ENCODE measurements at regions not wholly inside any gene's neighbourhood (a gene's known extent, or its start where the extent isn't known, plus 50 kb on each side); places are given as distances from the start of the nearest gene placed in this dataset.
"Not testable (repeated sequence)": the region's sequence is repeated elsewhere in the genome, so short reads cannot be mapped to it uniquely, and the experiment has no call there.

GRCh38 chr3:4897765-4898453 is 81.3 kb upstream of the BHLHE40 start:
- DNase-seq: no peak
- in situ Hi-C loops (cut with HindIII; ENCODE audit: low pct_ligation_motif_present, low pct_unique_long_range_greater_than_20kb, low sequenced_read_pairs): no loop called here

- DNase-seq: peak; percentile 7
- in situ Hi-C loops (cut with HindIII; ENCODE audit: low pct_ligation_motif_present, low pct_unique_long_range_greater_than_20kb, low sequenced_read_pairs): no loop called here
These were observed 80.6 kb upstream of the BHLHE40 start for GRCh38 chr3:4898454-4899313.

- DNase-seq: no peak
- in situ Hi-C loops (cut with HindIII; ENCODE audit: low pct_ligation_motif_present, low pct_unique_long_range_greater_than_20kb, low sequenced_read_pairs): no loop called here
These were observed 79.5 kb upstream of the BHLHE40 start for GRCh38 chr3:4899710-4900109.

GRCh38 chr3:4900298-4900697 is 78.9 kb upstream of the BHLHE40 start:
- in situ Hi-C loops (cut with HindIII; ENCODE audit: low pct_ligation_motif_present, low pct_unique_long_range_greater_than_20kb, low sequenced_read_pairs): no loop called here
- DNase-seq: no peak

- DNase-seq: no peak
- in situ Hi-C loops (cut with HindIII; ENCODE audit: low pct_ligation_motif_present, low pct_unique_long_range_greater_than_20kb, low sequenced_read_pairs): no loop called here
These were observed 74.2 kb upstream of the BHLHE40 start for GRCh38 chr3:4904811-4905695.

- peak; percentile 80 for DNase-seq
- in situ Hi-C loops (cut with HindIII; ENCODE audit: low pct_ligation_motif_present, low pct_unique_long_range_greater_than_20kb, low sequenced_read_pairs): no loop called here
These were observed 73.1 kb upstream of the BHLHE40 start for GRCh38 chr3:4906107-4906621.

- in situ Hi-C loops (cut with HindIII; ENCODE audit: low pct_ligation_motif_present, low pct_unique_long_range_greater_than_20kb, low sequenced_read_pairs): no loop called here
- no peak for DNase-seq
These were observed 72.2 kb upstream of the BHLHE40 start for GRCh38 chr3:4907050-4907449.

- in situ Hi-C loops (cut with HindIII; ENCODE audit: low pct_ligation_motif_present, low pct_unique_long_range_greater_than_20kb, low sequenced_read_pairs): no loop called here
- DNase-seq: no peak
These were observed 71.4 kb upstream of the BHLHE40 start for GRCh38 chr3:4907643-4908432.

GRCh38 chr3:4908433-4909156 is 70.6 kb upstream of the BHLHE40 start:
- in situ Hi-C loops (cut with HindIII; ENCODE audit: low pct_ligation_motif_present, low pct_unique_long_range_greater_than_20kb, low sequenced_read_pairs): no loop called here
- DNase-seq: no peak

GRCh38 chr3:4914464-4914863 is 64.8 kb upstream of the BHLHE40 start:
- in situ Hi-C loops (cut with HindIII; ENCODE audit: low pct_ligation_motif_present, low pct_unique_long_range_greater_than_20kb, low sequenced_read_pairs): no loop called here
- no peak for DNase-seq

GRCh38 chr3:4921589-4921988 is 57.6 kb upstream of the BHLHE40 start:
- in situ Hi-C loops (cut with HindIII; ENCODE audit: low pct_ligation_motif_present, low pct_unique_long_range_greater_than_20kb, low sequenced_read_pairs); DNase-seq: not testable (repeated sequence)

- DNase-seq: no peak
- in situ Hi-C loops (cut with HindIII; ENCODE audit: low pct_ligation_motif_present, low pct_unique_long_range_greater_than_20kb, low sequenced_read_pairs): no loop called here
These were observed 52.3 kb upstream of the BHLHE40 start for GRCh38 chr3:4926892-4927291.

- DNase-seq: no peak
- in situ Hi-C loops (cut with HindIII; ENCODE audit: low pct_ligation_motif_present, low pct_unique_long_range_greater_than_20kb, low sequenced_read_pairs): no loop called here
These were observed 50.9 kb upstream of the BHLHE40 start for GRCh38 chr3:4928277-4928789.

Measured in ACHN (cell line).